ENCODE measurements at regions not wholly inside any gene's neighbourhood (a gene's known extent, or its start where the extent isn't known, plus 50 kb on each side); places are given as distances from the start of the nearest gene placed in this dataset.

DNA sequence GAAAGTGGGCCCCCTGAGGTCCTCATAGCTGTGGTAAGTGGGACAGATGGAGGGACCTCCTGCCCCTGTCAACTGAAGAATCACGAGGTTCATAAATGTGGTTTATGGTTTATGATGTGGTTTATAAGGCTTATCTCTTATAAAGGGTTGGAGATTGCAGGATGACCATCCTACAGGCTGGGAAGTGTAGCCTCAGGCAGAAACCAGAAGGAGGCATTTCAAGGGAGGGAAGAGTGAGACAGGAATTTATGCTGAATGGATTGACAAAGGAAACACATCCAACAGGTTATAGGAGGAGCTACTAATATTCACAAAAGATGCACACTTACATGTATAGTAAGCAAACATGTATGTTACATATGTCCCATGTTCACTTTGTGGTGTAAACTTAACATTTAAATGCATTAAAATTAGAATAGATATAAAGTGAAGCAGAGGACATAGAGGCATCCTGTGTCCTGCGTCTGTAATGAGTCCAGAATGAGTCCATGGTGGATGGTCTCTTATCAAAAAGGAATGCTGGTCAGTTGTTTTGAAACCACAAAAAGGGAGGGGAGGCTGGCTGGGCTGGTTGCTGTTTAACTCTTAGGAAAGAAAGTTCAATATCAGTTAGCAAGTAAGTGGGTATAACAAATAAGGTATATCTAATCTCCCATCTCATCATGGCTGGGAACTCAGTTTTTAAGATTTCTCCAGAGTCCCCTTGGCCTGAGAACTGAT is 149.0 kb upstream of the RMST start:
- intact Hi-C loops (cut with DNase I) = loop anchor here (10.0 kb wide), 1 partner anchor 739 kb away; no protein-coding TSS in a partner anchor
- Histone ChIP-seq H3K27me3 (peaks cover 0 to 3% (median 0%) of the 10 kb centered on the region in 4 donors), H3K4me3 (no peak overlapping the region), H3K4me1 (no peaks in the 10 kb centered on the region), H3K9me3 (no peaks in the 10 kb centered on the region), H3K27ac (no peak overlapping the region), H3K36me3 (no peaks in the 10 kb centered on the region)
- DNase-seq = no peak
- WGBS, 2 donors = 49 to 63% methylated on average over 2 of the region's 2 CpGs
- no peak for TF ChIP-seq POLR2A (IDR thresholded peaks at IDR 0.05)
- TF ChIP-seq, protein P1, sequence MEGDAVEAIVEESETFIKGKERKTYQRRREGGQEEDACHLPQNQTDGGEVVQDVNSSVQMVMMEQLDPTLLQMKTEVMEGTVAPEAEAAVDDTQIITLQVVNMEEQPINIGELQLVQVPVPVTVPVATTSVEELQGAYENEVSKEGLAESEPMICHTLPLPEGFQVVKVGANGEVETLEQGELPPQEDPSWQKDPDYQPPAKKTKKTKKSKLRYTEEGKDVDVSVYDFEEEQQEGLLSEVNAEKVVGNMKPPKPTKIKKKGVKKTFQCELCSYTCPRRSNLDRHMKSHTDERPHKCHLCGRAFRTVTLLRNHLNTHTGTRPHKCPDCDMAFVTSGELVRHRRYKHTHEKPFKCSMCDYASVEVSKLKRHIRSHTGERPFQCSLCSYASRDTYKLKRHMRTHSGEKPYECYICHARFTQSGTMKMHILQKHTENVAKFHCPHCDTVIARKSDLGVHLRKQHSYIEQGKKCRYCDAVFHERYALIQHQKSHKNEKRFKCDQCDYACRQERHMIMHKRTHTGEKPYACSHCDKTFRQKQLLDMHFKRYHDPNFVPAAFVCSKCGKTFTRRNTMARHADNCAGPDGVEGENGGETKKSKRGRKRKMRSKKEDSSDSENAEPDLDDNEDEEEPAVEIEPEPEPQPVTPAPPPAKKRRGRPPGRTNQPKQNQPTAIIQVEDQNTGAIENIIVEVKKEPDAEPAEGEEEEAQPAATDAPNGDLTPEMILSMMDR (IDR thresholded peaks at IDR 0.05) = no peak

DNA sequence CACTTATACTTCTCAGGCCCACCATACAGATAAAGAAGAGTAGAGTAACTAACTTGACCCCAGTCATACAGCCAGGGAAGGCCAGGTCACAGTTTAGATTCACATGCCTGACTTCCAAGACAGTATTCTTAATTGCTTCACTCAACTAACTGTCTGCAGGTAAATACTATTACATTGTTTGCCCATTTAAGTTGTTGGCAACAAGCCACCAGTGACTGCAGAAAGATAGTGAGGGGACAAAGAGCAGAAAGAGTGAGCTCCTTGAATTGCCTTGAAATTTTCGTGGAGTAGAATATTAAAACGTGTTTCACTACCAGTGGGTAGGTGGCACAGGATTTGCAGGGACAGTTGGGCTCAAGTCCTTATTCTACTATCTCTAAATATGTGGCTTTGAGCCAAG is 146.3 kb upstream of the RMST start:
- no peak overlapping the region for H3K27ac ChIP-seq
- TF ChIP-seq, protein P1 (IDR thresholded peaks at IDR 0.05) = no peak
- no peak for TF ChIP-seq POLR2A (IDR thresholded peaks at IDR 0.05)
- H3K4me3 ChIP-seq = no peak overlapping the region
- H3K9me3 ChIP-seq = no peaks in the 10 kb centered on the region
- no peaks in the 10 kb centered on the region for H3K4me1 ChIP-seq
- no peaks in the 10 kb centered on the region for H3K36me3 ChIP-seq
- H3K27me3 ChIP-seq = peaks cover 0 to 3% (median 0%) of the 10 kb centered on the region in 4 donors
- 60 to 71% methylated on average over 2 of the region's 2 CpGs for WGBS, 2 donors
- no peak for DNase-seq
- intact Hi-C loops (cut with DNase I) = loop anchor here (10.0 kb wide), 1 partner anchor 742 kb away; no protein-coding TSS in a partner anchor

DNA sequence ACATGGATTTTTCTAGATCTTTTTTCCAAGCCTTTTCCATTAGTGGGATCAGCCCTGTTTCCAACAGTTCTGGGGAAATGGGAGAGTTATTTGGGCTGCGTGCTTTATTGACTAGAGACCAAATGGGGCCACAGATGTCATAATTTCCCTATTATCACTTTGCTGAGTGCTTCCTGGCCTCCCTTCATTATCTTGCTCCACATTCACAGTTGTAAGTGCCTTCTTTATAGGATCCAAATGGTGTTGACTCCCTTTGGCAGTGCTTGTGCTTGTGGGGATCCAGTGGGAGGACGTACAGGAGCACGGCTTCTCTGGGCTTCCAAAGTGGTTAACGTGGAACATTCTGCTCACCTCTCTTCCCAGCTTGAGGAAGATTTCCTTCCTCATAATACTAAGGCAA is 141.0 kb upstream of the RMST start:
- intact Hi-C loops (cut with DNase I) = no loop called here
- WGBS, 2 donors = 65 to 88% methylated on average over 1 to 4 of the region's 4 CpGs
- no peak for DNase-seq
- TF ChIP-seq, protein P1 (IDR thresholded peaks at IDR 0.05) = no peak
- no peak for TF ChIP-seq POLR2A (IDR thresholded peaks at IDR 0.05)
- H3K27me3 ChIP-seq = peaks cover 0 to 4% (median 0%) of the 10 kb centered on the region in 4 donors
- H3K4me1 ChIP-seq = no peaks in the 10 kb centered on the region
- H3K36me3 ChIP-seq = no peaks in the 10 kb centered on the region
- H3K4me3 ChIP-seq = no peak overlapping the region
- no peaks in the 10 kb centered on the region for H3K9me3 ChIP-seq
- H3K27ac ChIP-seq = no peak overlapping the region

DNA sequence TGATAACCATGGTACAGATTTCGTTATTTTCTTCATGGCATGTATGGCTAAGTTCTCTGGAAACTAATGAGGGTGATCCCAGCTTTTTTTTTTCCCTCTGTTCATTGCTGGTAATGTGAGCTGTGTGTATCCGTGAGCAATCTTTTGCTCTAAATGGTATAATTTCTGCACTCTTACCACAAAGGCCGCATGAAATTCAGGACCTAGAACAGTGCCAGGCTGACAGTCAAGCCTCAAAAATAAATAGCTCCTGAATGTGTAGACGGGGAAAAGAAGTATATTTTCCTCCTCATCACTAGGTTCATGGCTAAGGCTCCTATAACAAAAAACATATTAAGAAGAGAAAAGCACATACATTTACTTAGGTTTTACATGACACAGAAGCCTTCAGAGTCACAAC is 140.2 kb upstream of the RMST start:
- no peak for DNase-seq
- intact Hi-C loops (cut with DNase I) = no loop called here
- no peak overlapping the region for H3K4me3 ChIP-seq
- H3K36me3 ChIP-seq = no peaks in the 10 kb centered on the region
- no peak overlapping the region for H3K27ac ChIP-seq
- H3K4me1 ChIP-seq = no peaks in the 10 kb centered on the region
- peaks cover 0 to 4% (median 0%) of the 10 kb centered on the region in 4 donors for H3K27me3 ChIP-seq
- TF ChIP-seq, protein P1 (IDR thresholded peaks at IDR 0.05) = no peak
- no peak for TF ChIP-seq POLR2A (IDR thresholded peaks at IDR 0.05)
- 55 to 64% methylated on average over 4 of the region's 4 CpGs for WGBS, 2 donors
- no peaks in the 10 kb centered on the region for H3K9me3 ChIP-seq

DNA sequence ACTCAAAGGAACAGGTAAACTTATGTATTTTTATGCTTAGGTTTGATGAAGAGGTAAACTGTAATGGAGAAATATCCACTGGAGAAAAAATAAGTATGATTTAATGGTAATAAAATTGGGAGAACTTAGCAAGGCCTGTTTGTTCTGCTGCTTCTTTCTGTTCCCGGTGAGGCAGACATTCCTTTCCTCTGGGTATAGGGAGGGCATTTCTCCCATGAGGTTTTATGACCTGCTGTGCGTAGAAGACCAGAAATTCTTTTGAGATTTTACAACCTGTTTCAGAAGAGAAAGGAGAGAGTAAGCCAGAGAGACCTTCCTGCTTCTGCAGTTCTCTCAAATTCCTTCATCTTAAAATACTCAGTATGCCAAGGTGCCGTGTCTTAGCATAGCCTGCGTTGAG is 139.4 kb upstream of the RMST start:
- Histone ChIP-seq H3K9me3 (no peaks in the 10 kb centered on the region), H3K4me1 (no peaks in the 10 kb centered on the region), H3K4me3 (no peak overlapping the region), H3K27ac (no peak overlapping the region), H3K36me3 (no peaks in the 10 kb centered on the region), H3K27me3 (peaks cover 0 to 4% (median 0%) of the 10 kb centered on the region in 4 donors)
- 58 to 62% methylated on average over 4 of the region's 4 CpGs for WGBS, 2 donors
- TF ChIP-seq POLR2A (IDR thresholded peaks at IDR 0.05) = no peak
- TF ChIP-seq, protein P1 (IDR thresholded peaks at IDR 0.05) = no peak
- DNase-seq = no peak
- intact Hi-C loops (cut with DNase I) = no loop called here

Data from esophagus squamous epithelium (tissue), 5 donors.